SK-N-MC (cell line): ENCODE measurements at regions not wholly inside any gene's neighbourhood (a gene's known extent, or its start where the extent isn't known, plus 50 kb on each side); places are given as distances from the start of the nearest gene placed in this dataset.
"Not testable (repeated sequence)": the region's sequence is repeated elsewhere in the genome, so short reads cannot be mapped to it uniquely, and the experiment has no call there.

ENCODE experiments used
- DNase-seq: peaks from one replicate; pipeline ENCODE4 v3.0.0-alpha.2; 2011; ENCODE audit warnings: low read depth, low spot score
- H3K27ac ChIP-seq: fragments of 200-600 bp; sonication (generic); 2 replicates; pipeline ENCODE4 v1.5.1; 2016; ENCODE audit warnings: mixed run types
- H3K36me3 ChIP-seq: fragments of 200-600 bp; sonication (generic); 2 replicates; pipeline ENCODE4 v1.6.1; 2017; ENCODE audit warnings: antibody characterized with exemption, low read length, mixed read lengths; ENCODE audit not compliant: insufficient read depth
- H3K4me3 ChIP-seq: fragments of 200-600 bp; sonication (generic); 2 replicates; pipeline ENCODE4 v1.5.1; 2016
- H3K9ac ChIP-seq: fragments of 200-600 bp; sonication (generic); 2 replicates; pipeline ENCODE4 v1.8.0; 2017; ENCODE audit warnings: mixed run types, mixed read lengths; ENCODE audit not compliant: insufficient read length
- H3K9me3 ChIP-seq: fragments of 200-600 bp; sonication (generic); 2 replicates; pipeline ENCODE4 v1.6.1; 2017; ENCODE audit warnings: low read depth, mild to moderate bottlenecking, antibody characterized with exemption, low read length, moderate library complexity, mixed read lengths
- EZH2 ChIP-seq: fragments of 200-600 bp; sonication (generic); IDR thresholded peaks from one replicate; pipeline ENCODE4 v1.6.1; 2017; ENCODE audit warnings: antibody characterized with exemption
- FOXP2 ChIP-seq: optimal IDR thresholded peaks from 2 replicates; pipeline ENCODE3; 2011; ENCODE audit warnings: mild to moderate bottlenecking, moderate library complexity; ENCODE audit not compliant: insufficient read depth; ENCODE audit errors: extremely low read length, control extremely low read depth
- POLR2AphosphoS5 ChIP-seq: IDR thresholded peaks from 2 replicates; pipeline ENCODE4 v1.6.1; 2012; ENCODE audit warnings: mild to moderate bottlenecking, low read depth, low read length, borderline replicate concordance

DNA sequence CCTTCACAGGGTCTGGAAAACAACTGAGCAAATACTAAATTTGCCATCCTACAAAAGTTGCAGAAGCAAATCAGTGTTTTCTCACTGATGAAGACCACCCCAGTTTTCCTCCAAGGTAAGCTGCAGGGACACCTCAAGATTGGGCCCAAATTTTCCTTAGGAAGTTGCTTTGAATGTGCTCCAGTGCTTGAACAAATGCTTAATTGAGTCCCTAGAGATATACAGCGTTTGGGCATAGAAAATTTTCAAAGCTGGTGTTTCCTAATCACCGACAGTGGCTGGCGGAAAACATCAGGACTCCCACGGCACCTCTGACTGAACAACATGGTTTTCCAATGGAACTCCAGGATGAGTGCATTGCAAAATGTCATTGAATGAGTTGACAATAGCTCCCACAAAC, 92.5 kb upstream of the HMGA2 start:
- no peaks in the 10 kb centered on the region for H3K9me3 ChIP-seq
- H3K9ac ChIP-seq: no peak overlapping the region
- TF ChIP-seq FOXP2: no peak
- no peak for TF ChIP-seq POLR2AphosphoS5
- TF ChIP-seq EZH2: no peak
- no peak overlapping the region for H3K4me3 ChIP-seq
- H3K36me3 ChIP-seq: no peaks in the 10 kb centered on the region
- H3K27ac ChIP-seq: no peak overlapping the region
- DNase-seq: no peak

DNA sequence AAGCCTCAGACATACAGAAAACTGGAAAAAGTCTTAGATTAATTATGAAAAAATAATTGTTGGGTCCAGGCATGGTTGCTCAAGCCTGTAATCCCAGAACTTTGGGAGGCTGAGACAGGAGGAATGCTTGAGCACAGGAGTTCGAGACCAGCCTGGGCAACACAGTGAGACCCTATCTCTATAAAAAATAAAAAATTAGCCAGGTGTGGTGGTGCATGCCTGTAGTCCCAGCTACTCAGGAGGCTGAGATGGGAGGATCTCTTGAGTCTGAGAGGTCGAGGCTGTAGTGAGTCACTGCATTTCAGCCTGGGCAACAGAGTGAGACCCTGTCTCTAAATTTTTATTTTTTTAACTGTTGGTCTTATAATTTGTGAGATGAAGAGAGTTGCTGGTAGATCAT, 90.6 kb upstream of the HMGA2 start:
- H3K9me3 ChIP-seq, DNase-seq, H3K27ac ChIP-seq, H3K36me3 ChIP-seq, H3K4me3 ChIP-seq, H3K9ac ChIP-seq: not testable (repeated sequence)

DNA sequence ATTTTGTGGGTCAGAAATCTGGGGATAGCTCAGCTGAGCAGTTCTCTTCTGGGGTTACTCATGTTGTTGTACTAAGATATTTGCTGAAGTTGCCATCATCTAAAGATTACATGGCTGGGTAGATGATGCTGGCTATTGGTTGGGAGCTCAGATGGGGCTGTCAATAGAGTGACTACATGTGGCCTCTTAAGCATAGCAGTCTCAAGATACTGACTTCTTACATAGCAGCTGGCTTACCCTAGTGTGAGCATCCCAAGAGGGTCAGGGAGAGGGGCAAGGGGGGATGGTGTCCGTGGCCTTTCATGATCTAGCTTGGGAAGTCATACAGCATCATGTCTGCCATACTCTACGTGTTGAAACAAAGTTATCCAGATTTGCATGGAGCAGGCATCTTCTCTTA, 90.1 kb upstream of the HMGA2 start:
- no peak overlapping the region for H3K27ac ChIP-seq
- H3K36me3 ChIP-seq: no peaks in the 10 kb centered on the region
- DNase-seq: no peak
- H3K9ac ChIP-seq: no peak overlapping the region
- H3K4me3 ChIP-seq: no peak overlapping the region
- TF ChIP-seq EZH2 (no peak), POLR2AphosphoS5 (no peak), FOXP2 (no peak)
- H3K9me3 ChIP-seq: no peaks in the 10 kb centered on the region

DNA sequence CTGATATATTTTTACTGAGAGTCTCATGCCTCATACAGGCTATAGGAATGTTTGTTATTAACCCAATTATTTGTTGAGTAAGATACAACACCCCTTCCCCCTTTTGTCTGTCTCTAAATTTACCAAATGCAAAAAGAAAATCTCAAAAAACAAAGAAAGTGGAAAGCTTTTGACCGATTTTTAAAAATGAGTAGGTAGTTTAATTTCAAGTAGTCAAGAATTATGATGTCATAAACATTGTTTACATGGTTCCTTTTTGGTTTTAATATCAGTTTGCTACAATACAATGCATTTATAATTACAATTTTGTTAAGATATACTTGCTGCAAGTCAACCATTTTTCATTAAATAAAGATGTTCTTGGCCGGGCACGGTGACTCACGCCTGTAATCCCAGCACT, 84.7 kb upstream of the HMGA2 start:
- Histone ChIP-seq H3K9ac (no peak overlapping the region), H3K27ac (no peak overlapping the region), H3K9me3 (no peaks in the 10 kb centered on the region), H3K4me3 (no peak overlapping the region), H3K36me3 (no peaks in the 10 kb centered on the region)
- DNase-seq: no peak
- TF ChIP-seq POLR2AphosphoS5 (no peak), FOXP2 (no peak), EZH2 (no peak)

DNA sequence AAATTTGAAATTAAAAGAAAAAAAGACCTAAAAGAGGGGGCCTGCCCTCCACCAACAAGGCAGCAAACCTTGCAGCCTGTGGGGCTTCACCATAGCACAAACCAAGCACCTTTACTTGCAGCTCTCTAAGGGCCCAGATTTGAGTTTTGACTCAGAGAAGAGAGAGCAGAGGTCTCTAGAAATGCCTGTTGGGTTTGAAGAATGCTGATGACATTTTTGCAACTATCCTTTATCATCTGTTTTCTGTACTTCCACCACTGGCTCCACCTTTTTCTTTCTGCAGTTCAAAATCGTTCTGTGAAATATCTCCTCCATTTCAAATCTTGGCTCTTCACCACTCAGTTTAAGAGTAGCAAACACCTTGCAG, 83.8 kb upstream of the HMGA2 start:
- Histone ChIP-seq H3K36me3 (no peaks in the 10 kb centered on the region), H3K27ac (0 out of 2 replicates have a peak overlapping the region, but pooled peaks have one; percentile 46), H3K9me3 (no peaks in the 10 kb centered on the region), H3K9ac (no peak overlapping the region), H3K4me3 (peak overlapping the region; percentile 79)
- TF ChIP-seq FOXP2 (no peak), POLR2AphosphoS5 (no peak)
- DNase-seq: no peak

DNA sequence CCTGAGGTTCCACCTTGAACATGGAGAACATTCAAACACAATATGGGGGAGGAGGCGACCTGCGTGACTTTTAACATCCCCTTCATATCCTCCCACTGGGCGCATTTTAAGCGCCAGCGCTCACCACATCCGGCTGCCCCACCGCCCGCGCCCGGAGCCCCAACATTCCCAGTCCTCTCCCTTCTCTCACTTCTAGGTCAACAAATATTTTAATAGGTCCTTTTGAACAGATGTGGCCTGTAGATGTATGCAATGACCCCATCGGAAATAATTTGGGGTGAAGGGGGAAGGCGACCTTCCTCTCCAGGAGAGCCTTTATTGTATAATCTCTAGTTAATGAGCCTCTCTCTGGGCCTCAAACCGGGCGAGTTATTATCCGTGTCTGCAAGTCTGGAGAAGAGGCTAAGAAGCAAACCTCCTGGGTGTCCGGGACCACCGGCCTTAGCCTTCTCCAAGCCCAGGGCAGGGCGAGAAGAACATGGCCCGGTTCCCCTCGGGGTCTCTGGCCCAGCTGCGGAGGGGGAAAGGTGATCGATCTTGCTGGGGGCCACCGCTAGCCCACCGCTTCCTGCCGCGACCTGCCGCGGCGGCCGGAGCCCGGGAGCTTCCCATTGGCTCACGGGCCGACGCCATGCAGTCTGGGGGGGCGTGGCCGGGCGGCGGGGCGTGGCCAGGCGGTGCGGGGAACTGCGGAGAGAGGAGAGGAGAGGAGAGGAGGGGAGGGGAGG, 83.2 kb upstream of the HMGA2 start:
- TF ChIP-seq EZH2 (no peak), FOXP2 (no peak), POLR2AphosphoS5 (peak; percentile 63)
- no peaks in the 10 kb centered on the region for H3K9me3 ChIP-seq
- H3K9ac ChIP-seq: peak overlapping the region; percentile 72
- DNase-seq: no peak
- no peaks in the 10 kb centered on the region for H3K36me3 ChIP-seq
- peak overlapping the region; percentile 79 for H3K4me3 ChIP-seq
- peak overlapping the region; percentile 67 for H3K27ac ChIP-seq

DNA sequence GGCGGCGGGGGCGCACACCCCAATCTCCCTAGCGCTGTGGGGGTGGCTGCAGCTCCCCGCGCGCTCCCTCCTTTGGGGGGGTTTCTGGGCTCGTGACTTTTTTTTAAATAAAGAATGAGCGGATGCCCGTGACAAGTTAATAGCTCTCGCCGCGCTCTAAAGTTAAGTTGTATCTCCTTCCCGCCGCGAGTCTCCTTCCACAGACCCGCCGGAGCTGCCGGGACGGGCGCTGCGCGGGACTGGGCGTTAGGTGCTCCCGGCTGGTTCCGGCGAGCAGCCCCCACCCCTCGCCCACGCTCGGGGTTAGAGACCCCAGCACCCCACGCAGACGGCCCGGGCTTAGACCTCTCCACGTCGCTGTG, 82.6 kb upstream of the HMGA2 start:
- no peaks in the 10 kb centered on the region for H3K9me3 ChIP-seq
- DNase-seq: no peak
- peak overlapping the region; percentile 86 for H3K4me3 ChIP-seq
- 0 out of 2 replicates have a peak overlapping the region, but pooled peaks have one; percentile 42 for H3K27ac ChIP-seq
- peak overlapping the region; percentile 72 for H3K9ac ChIP-seq
- TF ChIP-seq EZH2 (no peak), FOXP2 (no peak), POLR2AphosphoS5 (no peak)
- no peaks in the 10 kb centered on the region for H3K36me3 ChIP-seq

DNA sequence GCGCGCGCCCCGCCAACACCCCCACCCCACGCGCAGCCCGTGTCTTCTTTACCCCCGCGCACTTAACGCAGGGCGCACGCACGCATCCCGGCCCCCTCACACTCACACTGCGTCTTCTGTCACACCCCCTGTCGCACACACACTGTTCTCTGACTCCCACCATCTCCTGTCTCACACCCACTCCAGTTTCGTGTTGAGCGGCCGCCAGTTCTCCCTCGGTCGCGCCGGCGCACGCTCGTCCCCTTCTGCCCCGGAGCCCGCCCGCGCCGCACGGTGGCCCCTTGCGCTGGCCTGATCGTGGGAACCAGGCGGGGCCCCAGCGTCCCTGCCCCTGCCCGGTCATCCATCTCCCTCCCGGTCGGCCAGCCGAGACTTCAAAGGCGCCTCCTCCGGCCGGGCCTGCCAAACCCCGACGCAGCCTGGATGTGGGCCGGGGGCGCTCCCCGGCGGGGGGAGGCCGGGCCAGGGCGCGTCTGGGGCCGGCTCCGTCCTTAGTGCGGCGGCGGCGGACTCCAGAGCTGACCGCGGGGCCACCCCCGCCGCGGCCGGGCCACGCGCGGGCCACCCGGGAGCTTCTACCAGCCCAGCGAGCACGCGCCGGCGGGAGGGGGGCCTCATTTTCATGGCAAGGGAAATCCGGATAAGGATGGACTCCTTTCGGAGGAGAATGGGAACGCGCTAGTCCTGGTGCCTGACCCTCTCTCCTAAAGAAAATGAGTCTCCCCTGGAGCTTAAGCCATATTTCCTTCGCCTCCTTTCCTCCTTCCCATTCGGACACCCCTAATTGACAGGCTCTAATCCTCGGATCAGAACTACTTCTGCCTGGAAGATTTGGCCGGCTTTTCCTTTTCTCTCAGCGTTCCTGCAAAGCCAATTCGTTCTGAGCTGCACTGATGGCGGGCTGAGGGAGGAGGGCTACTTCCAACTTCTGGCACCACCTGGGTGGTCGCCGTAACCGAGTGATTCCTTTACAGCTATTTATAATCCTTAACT, 82.0 kb upstream of the HMGA2 start:
- Histone ChIP-seq H3K9me3 (no peaks in the 10 kb centered on the region), H3K4me3 (peak overlapping the region; percentile 86), H3K36me3 (no peaks in the 10 kb centered on the region), H3K9ac (peak overlapping the region; percentile 72), H3K27ac (0 out of 2 replicates have a peak overlapping the region, but pooled peaks have one; percentile 42)
- TF ChIP-seq FOXP2 (no peak), POLR2AphosphoS5 (no peak), EZH2 (no peak)
- no peak for DNase-seq

DNA sequence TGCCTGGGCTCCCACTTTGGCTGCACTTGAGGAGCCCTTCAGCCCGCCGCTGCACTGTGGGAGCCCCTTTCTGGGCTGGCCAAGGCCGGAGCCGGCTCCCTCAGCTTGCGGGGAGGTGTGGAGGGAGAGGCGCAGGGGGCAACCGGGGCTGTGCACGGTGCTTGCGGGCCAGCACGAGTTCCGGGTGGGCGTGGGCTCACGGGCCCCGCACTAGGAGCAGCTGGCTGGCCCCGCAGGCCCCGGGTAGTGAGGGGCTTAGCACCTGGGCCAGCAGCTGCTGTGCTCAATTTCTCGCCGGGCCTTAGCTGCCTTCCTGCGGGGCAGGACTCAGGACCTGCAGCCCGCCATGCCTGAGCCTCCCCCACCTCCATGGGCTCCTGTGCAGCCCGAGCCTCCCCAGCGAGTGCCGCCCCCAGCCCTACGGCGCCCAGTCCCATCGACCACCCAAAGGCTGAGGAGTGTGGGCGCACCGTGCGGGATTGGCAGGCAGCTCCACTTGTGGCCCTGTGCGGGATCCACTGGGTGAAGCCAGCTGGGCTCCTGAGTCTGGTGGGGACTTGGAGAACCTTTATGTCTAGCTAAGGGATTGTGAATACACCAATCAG, 79.9 kb upstream of the HMGA2 start:
- H3K36me3 ChIP-seq, H3K4me3 ChIP-seq, H3K9me3 ChIP-seq, DNase-seq, H3K9ac ChIP-seq, H3K27ac ChIP-seq: not testable (repeated sequence)
